RWPE2 (cell line): ENCODE measurements at regions not wholly inside any gene's neighbourhood (a gene's known extent, or its start where the extent isn't known, plus 50 kb on each side); places are given as distances from the start of the nearest gene placed in this dataset.

Experiments
- ATAC-seq: fragments of 200-7000 bp; cut with Tn5 transposase; 3 replicates; pipeline ENCODE4 v1.9.1; 2021; ENCODE audit warnings: low read depth
- DNase-seq: peaks from one replicate; pipeline ENCODE4 v3.0.0-alpha.2; 2020; ENCODE audit warnings: low spot score
- H3K27ac ChIP-seq: fragments of 450-650 bp; 2 replicates; pipeline ENCODE4 v1.5.1; 2017; ENCODE audit warnings: mild to moderate bottlenecking; ENCODE audit not compliant: poor library complexity, severe bottlenecking
- H3K27me3 ChIP-seq: fragments of 250-450 bp; sonication (Bioruptor Pico); 2 replicates; pipeline ENCODE4 v1.5.1; 2021; ENCODE audit warnings: mild to moderate bottlenecking, moderate library complexity; ENCODE audit not compliant: insufficient read depth, poor library complexity, severe bottlenecking
- H3K36me3 ChIP-seq: fragments of 250-450 bp; sonication (Bioruptor Pico); 2 replicates; pipeline ENCODE4 v1.5.1; 2020; ENCODE audit warnings: low read depth, mild to moderate bottlenecking, moderate library complexity
- H3K4me1 ChIP-seq: fragments of 250-450 bp; sonication (Bioruptor Pico); 2 replicates; pipeline ENCODE4 v1.5.1; 2021; ENCODE audit warnings: mild to moderate bottlenecking, moderate library complexity; ENCODE audit not compliant: insufficient read depth, poor library complexity, severe bottlenecking
- H3K4me3 ChIP-seq: fragments of 250-450 bp; sonication (Bioruptor Pico); 2 replicates; pipeline ENCODE4 v1.5.1; 2021; ENCODE audit warnings: mild to moderate bottlenecking, moderate library complexity; ENCODE audit not compliant: severe bottlenecking
- H3K9me3 ChIP-seq: fragments of 250-450 bp; sonication (Bioruptor Pico); 2 replicates; pipeline ENCODE4 v1.5.1; 2021; ENCODE audit warnings: mild to moderate bottlenecking, moderate library complexity; ENCODE audit not compliant: severe bottlenecking
- TF ChIP-seq, protein P1 (sequence below): fragments of 450-650 bp; IDR thresholded peaks from one replicate; pipeline ENCODE4 v1.5.1; 2017; ENCODE audit warnings: mild to moderate bottlenecking, moderate library complexity; ENCODE audit not compliant: poor library complexity, severe bottlenecking

DNA sequence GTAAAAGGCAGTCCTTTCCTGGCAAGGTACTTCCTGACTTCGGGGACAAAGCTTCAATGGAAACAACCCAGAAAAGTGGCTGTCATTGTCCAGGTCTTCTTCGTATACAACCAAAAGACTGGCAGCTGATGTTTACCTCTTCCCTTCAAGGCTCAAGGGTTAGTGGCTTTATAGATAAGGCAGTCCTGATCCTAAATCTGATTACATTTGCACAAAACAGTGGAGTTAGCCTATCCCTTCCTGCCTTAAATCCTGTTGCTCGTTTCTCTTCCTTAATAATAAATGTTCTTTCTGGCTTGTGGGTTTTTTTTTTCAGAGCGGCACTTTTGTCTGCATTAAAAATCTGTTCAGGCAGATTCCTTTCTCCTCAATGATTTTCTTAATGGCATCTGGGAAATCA, 169.3 kb upstream of the KCTD3 start:
- H3K27me3 ChIP-seq = no peaks in the 10 kb centered on the region
- TF ChIP-seq, protein P1, sequence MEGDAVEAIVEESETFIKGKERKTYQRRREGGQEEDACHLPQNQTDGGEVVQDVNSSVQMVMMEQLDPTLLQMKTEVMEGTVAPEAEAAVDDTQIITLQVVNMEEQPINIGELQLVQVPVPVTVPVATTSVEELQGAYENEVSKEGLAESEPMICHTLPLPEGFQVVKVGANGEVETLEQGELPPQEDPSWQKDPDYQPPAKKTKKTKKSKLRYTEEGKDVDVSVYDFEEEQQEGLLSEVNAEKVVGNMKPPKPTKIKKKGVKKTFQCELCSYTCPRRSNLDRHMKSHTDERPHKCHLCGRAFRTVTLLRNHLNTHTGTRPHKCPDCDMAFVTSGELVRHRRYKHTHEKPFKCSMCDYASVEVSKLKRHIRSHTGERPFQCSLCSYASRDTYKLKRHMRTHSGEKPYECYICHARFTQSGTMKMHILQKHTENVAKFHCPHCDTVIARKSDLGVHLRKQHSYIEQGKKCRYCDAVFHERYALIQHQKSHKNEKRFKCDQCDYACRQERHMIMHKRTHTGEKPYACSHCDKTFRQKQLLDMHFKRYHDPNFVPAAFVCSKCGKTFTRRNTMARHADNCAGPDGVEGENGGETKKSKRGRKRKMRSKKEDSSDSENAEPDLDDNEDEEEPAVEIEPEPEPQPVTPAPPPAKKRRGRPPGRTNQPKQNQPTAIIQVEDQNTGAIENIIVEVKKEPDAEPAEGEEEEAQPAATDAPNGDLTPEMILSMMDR = no peak
- H3K27ac ChIP-seq = no peak overlapping the region
- H3K4me1 ChIP-seq = no peaks in the 10 kb centered on the region
- ATAC-seq (no peak), DNase-seq (no peak)
- H3K36me3 ChIP-seq = no peaks in the 10 kb centered on the region
- no peaks in the 10 kb centered on the region for H3K9me3 ChIP-seq
- no peak overlapping the region for H3K4me3 ChIP-seq

DNA sequence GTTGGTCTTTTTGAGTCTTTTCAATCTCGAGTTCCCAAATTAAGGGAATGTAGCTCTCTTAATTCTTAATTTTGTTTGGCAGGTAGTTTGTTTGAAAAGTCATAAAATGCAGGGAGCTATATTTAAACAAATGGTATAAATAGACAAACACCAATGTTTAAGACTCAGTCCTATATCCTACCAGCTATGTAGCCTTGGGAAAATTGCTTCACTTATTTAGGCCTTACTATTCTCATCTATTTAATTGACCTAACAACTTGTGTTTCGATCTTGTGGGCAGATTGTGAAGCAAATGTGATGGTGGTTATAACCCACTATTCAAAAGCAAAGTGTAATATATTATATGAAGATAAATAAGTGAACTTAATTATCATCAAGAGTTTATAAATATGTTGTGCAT, 167.3 kb upstream of the KCTD3 start:
- no peak overlapping the region for H3K4me3 ChIP-seq
- TF ChIP-seq, protein P1 = no peak
- no peaks in the 10 kb centered on the region for H3K9me3 ChIP-seq
- H3K27ac ChIP-seq = no peak overlapping the region
- no peaks in the 10 kb centered on the region for H3K4me1 ChIP-seq
- H3K36me3 ChIP-seq = no peaks in the 10 kb centered on the region
- no peak for DNase-seq
- no peaks in the 10 kb centered on the region for H3K27me3 ChIP-seq
- ATAC-seq = no peak

DNA sequence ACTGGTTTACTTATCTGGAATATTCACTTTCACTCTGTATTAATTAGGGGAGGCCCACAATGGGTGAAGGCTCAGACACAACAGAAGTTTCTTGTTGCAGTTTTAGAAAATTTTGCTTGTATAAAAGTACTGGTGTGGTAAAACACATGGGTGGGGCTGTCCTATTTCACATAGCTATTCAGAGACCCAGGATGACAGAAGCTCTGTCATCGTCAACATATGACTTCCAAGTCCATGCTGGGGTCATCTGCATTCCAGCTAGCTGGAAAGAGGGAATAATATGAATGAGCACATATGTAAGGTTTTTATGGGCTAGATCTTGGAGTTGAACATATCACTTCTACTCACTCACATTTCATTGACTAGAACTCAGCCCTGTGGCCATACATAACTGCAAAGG, 166.4 kb upstream of the KCTD3 start:
- TF ChIP-seq, protein P1 = no peak
- Histone ChIP-seq H3K27ac (no peak overlapping the region), H3K4me3 (no peak overlapping the region), H3K27me3 (no peaks in the 10 kb centered on the region), H3K36me3 (no peaks in the 10 kb centered on the region), H3K4me1 (no peaks in the 10 kb centered on the region), H3K9me3 (no peaks in the 10 kb centered on the region)
- no peak for DNase-seq
- ATAC-seq = no peak

DNA sequence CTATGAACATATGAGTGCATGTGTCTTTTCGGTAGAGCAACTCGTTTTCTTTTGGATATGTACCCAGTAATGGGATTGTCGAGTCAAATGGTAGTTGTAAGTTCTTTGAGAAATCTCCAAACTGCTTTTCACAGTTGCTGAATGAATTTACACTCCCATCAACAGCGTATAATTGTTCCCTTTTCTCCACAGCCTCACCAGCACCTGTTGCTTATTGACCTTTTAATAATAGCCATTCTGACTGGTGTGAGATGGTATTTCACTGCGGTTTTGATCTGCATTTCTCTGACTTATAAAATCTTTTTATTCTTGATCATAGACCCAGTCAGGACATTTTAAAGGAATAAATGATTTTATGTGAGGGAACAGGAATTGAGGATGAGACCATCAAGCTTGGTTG, 165.0 kb upstream of the KCTD3 start:
- no peak for DNase-seq
- H3K9me3 ChIP-seq = no peaks in the 10 kb centered on the region
- TF ChIP-seq, protein P1 = no peak
- H3K4me1 ChIP-seq = no peaks in the 10 kb centered on the region
- H3K27ac ChIP-seq = no peak overlapping the region
- no peak for ATAC-seq
- H3K27me3 ChIP-seq = no peaks in the 10 kb centered on the region
- H3K4me3 ChIP-seq = no peak overlapping the region
- no peaks in the 10 kb centered on the region for H3K36me3 ChIP-seq

DNA sequence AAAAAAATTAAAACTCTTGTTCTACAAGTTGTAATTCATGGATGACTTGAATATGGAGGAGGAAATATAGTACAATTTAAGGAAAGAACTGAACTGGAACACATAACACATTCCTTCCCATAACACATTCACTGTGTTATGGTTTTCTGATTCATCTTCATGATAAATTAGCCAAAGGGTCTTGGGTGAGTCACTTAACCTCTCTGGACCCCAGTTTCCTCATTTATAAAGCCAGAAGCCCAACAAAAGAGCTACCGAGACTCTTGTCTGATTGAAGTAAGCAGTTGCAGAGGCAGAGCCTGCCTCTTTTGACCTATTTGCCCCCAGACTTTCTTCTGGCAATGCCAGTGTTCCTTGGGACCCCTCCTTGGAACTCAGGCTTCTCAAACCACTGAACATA, 161.9 kb upstream of the KCTD3 start:
- Histone ChIP-seq H3K27ac (no peak overlapping the region), H3K4me3 (no peak overlapping the region), H3K4me1 (no peaks in the 10 kb centered on the region), H3K36me3 (no peaks in the 10 kb centered on the region), H3K27me3 (no peaks in the 10 kb centered on the region), H3K9me3 (no peaks in the 10 kb centered on the region)
- ATAC-seq (no peak), DNase-seq (no peak)
- TF ChIP-seq, protein P1 = no peak
